H9 (cell line): ENCODE measurements at regions not wholly inside any gene's neighbourhood (a gene's known extent, or its start where the extent isn't known, plus 50 kb on each side); places are given as distances from the start of the nearest gene placed in this dataset.
A peak's percentile ranks its signal among the peaks of the same experiment; 100 is the strongest.

Experiments
- DNase-seq: peaks from one replicate; pipeline ENCODE4 v3.0.0-alpha.2; 2017
- H2AFZ ChIP-seq: one replicate; pipeline ENCODE4 v1.6.1; 2013; ENCODE audit warnings: mild to moderate bottlenecking, low read length, control low read depth, moderate library complexity
- H2AK5ac ChIP-seq: 2 replicates; pipeline ENCODE4 v1.6.1; 2013; ENCODE audit warnings: low read length, control low read depth, mixed read lengths; ENCODE audit not compliant: insufficient read length
- H2BK120ac ChIP-seq: one replicate; pipeline ENCODE4 v1.6.1; 2013; ENCODE audit warnings: low read depth, mild to moderate bottlenecking, low read length, control low read depth, inconsistent platforms; ENCODE audit not compliant: poor library complexity, severe bottlenecking
- H2BK12ac ChIP-seq: 2 replicates; pipeline ENCODE4 v1.6.1; 2013; ENCODE audit warnings: low read length, control low read depth, mixed read lengths, low read depth; ENCODE audit not compliant: insufficient read length
- H2BK15ac ChIP-seq: 2 replicates; pipeline ENCODE4 v1.6.1; 2013; ENCODE audit warnings: low read depth, low read length, control low read depth
- H2BK20ac ChIP-seq: one replicate; pipeline ENCODE4 v1.6.1; 2013; ENCODE audit warnings: low read depth, mild to moderate bottlenecking, low read length, control low read depth, inconsistent platforms; ENCODE audit not compliant: poor library complexity, severe bottlenecking
- H2BK5ac ChIP-seq: 2 replicates; pipeline ENCODE4 v1.6.1; 2013; ENCODE audit warnings: low read length, control low read depth, mixed read lengths; ENCODE audit not compliant: insufficient read length
- H3K14ac ChIP-seq: 2 replicates; pipeline ENCODE4 v1.6.1; 2013; ENCODE audit warnings: low read length, control low read depth; ENCODE audit not compliant: insufficient read depth
- H3K18ac ChIP-seq: 2 replicates; pipeline ENCODE4 v1.6.1; 2013; ENCODE audit warnings: low read depth, mild to moderate bottlenecking, mixed read lengths, low read length, control low read depth; ENCODE audit not compliant: insufficient read length
- H3K23ac ChIP-seq: 2 replicates; pipeline ENCODE4 v1.6.1; 2013; ENCODE audit warnings: low read length, control low read depth, mixed read lengths, low read depth; ENCODE audit not compliant: insufficient read length
- H3K23me2 ChIP-seq: 2 replicates; pipeline ENCODE4 v1.6.1; 2013; ENCODE audit warnings: low read depth, mild to moderate bottlenecking, mixed read lengths, low read length, control low read depth; ENCODE audit not compliant: insufficient read length, poor library complexity, severe bottlenecking
- H3K27ac ChIP-seq: 2 replicates; pipeline ENCODE4 v1.5.1; 2013; ENCODE audit warnings: low read length, control low read depth, mixed read lengths, low read depth; ENCODE audit not compliant: insufficient read length
- H3K27me3 ChIP-seq: 2 replicates; pipeline ENCODE4 v1.6.1; 2013; ENCODE audit warnings: low read length, control low read depth, inconsistent platforms; ENCODE audit not compliant: insufficient read depth
- H3K4ac ChIP-seq: 2 replicates; pipeline ENCODE4 v1.6.1; 2013; ENCODE audit warnings: low read depth, mild to moderate bottlenecking, control low read depth, inconsistent platforms, low read length, moderate library complexity
- H3K4me1 ChIP-seq: 2 replicates; pipeline ENCODE4 v1.6.1; 2013; ENCODE audit warnings: low read length, control low read depth, inconsistent platforms; ENCODE audit not compliant: insufficient read depth
- H3K4me2 ChIP-seq: 2 replicates; pipeline ENCODE4 v1.6.1; 2013; ENCODE audit warnings: low read length, control low read depth, mixed read lengths; ENCODE audit not compliant: insufficient read length, insufficient read depth
- H3K56ac ChIP-seq: 2 replicates; pipeline ENCODE4 v1.6.1; 2013; ENCODE audit warnings: low read depth, mild to moderate bottlenecking, mixed read lengths, low read length, control low read depth; ENCODE audit not compliant: insufficient read length
- H3K79me1 ChIP-seq: 2 replicates; pipeline ENCODE4 v1.6.1; 2013; ENCODE audit warnings: low read depth, mild to moderate bottlenecking, moderate library complexity, low read length, control low read depth, inconsistent platforms; ENCODE audit not compliant: insufficient read depth, poor library complexity, severe bottlenecking
- H3K79me2 ChIP-seq: 2 replicates; pipeline ENCODE4 v1.6.1; 2013; ENCODE audit warnings: low read length, control low read depth, inconsistent platforms; ENCODE audit not compliant: insufficient read depth
- H3K9ac ChIP-seq: 2 replicates; pipeline ENCODE4 v1.6.1; 2013; ENCODE audit warnings: low read length, control low read depth, mixed read lengths; ENCODE audit not compliant: insufficient read length; ENCODE audit errors: extremely low read depth
- H3K9me3 ChIP-seq: one replicate; pipeline ENCODE4 v1.6.1; 2013; ENCODE audit warnings: low read depth, low read length, inconsistent platforms; ENCODE audit not compliant: control insufficient read depth
- H3T11ph ChIP-seq: one replicate; pipeline ENCODE4 v1.6.1; 2013; ENCODE audit warnings: mild to moderate bottlenecking, low read length, control low read depth, inconsistent platforms
- H4K20me1 ChIP-seq: one replicate; pipeline ENCODE4 v1.6.1; 2013; ENCODE audit not compliant: control insufficient read depth, insufficient read length, insufficient read depth
- H4K5ac ChIP-seq: 2 replicates; pipeline ENCODE4 v1.6.1; 2013; ENCODE audit warnings: low read depth, mild to moderate bottlenecking, mixed read lengths, low read length, control low read depth; ENCODE audit not compliant: insufficient read length
- H4K8ac ChIP-seq: replicated peaks from 2 replicates; pipeline ENCODE4 v1.6.1; 2013; ENCODE audit warnings: low read length, control low read depth, mixed read lengths, low read depth; ENCODE audit not compliant: insufficient read length
- H4K91ac ChIP-seq: 2 replicates; pipeline ENCODE4 v1.6.1; 2013; ENCODE audit warnings: low read depth, mild to moderate bottlenecking, moderate library complexity, mixed read lengths, low read length, control low read depth; ENCODE audit not compliant: insufficient read length
- H3K27ac Mint-ChIP-seq, 3 experiments: 2 replicates in 2 of 3; 3 replicates in 1 of 3; pipeline ENCODE4 v1.8.0; 2020 to 2021; ENCODE audit warnings: mixed read lengths in 3 of 3, mild to moderate bottlenecking in 1 of 3, moderate library complexity in 1 of 3
- H3K27me3 Mint-ChIP-seq: 2 replicates; pipeline ENCODE4 v1.8.0; 2021; ENCODE audit warnings: low read depth, mild to moderate bottlenecking, moderate library complexity, mixed read lengths
- H3K36me3 Mint-ChIP-seq, 3 experiments: 2 replicates in 2 of 3; 3 replicates in 1 of 3; pipeline ENCODE4 v1.8.0; 2020 to 2021; ENCODE audit warnings: low read depth in 3 of 3, mixed read lengths in 3 of 3; ENCODE audit not compliant: insufficient read depth in 1 of 3
- H3K4me1 Mint-ChIP-seq, 2 experiments: 2 replicates each; pipeline ENCODE4 v1.8.0; 2020; ENCODE audit warnings: mixed read lengths in 2 of 2
- H3K4me3 Mint-ChIP-seq, 2 experiments: 2 replicates in 1 of 2; 3 replicates in 1 of 2; pipeline ENCODE4 v1.8.0; 2020 to 2021; ENCODE audit warnings: mild to moderate bottlenecking in 2 of 2, mixed read lengths in 2 of 2, moderate library complexity in 1 of 2
- H3K9me3 Mint-ChIP-seq, 2 experiments: 2 replicates in 1 of 2; 3 replicates in 1 of 2; pipeline ENCODE4 v1.8.0; 2020; ENCODE audit warnings: mild to moderate bottlenecking in 2 of 2, mixed read lengths in 2 of 2, moderate library complexity in 1 of 2
- WGBS: extraction: QIAGEN DNeasy Blood & Tissue Kit; methylation state at CpG from one replicate; pipeline ENCODE4 v1.1.7; 2013; ENCODE audit warnings: missing lambda C conversion rate, low lambda C conversion rate, mixed read lengths; ENCODE audit not compliant: insufficient read length; ENCODE audit errors: extremely low coverage; 5-methylcytosine and 5-hydroxymethylcytosine counted together
- TF ChIP-seq, protein P1 (sequence below): fragments of 200-600 bp; sonication (generic); conservative IDR thresholded peaks from 3 replicates; pipeline ENCODE4 v1.8.0; 2021; ENCODE audit warnings: antibody characterized with exemption, mild to moderate bottlenecking

DNA sequence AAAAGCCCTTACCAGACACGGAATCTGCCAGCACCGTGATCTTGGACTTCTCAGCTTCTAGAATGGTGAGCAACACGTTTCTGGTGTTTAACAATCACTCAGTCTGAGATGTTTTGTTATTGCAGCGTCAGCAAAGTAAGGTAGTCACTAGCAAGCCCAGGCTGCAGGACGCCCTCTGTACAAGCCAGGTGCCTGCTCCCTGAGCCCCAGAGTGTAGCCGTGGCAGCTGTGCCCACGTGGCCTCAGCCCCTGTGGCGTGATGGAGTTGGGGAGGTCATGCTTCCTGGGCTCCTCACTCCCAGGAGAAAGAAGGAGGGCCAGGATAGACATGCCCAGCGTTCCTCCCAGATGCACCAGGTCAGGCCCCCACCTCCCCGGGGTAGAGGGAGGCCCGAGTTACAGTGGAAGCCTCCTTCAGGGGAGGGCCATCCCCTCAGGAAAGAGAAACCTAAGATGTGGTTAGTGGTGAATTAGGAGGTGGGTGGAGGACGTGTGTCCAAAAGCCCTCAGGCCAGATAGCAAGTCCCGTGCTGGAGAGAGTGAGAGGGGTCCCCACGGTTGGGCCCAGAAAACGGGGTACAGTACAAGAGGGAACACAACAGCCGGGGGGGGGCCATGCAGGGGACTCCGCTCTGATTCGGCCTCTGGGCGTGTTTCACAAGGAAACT, 169.6 kb upstream of the SOX1 start:
- Histone ChIP-seq H2AK5ac (no peak overlapping the region), H3K9me3 (no peaks in the 10 kb centered on the region), H3K23ac (no peak overlapping the region), H3K4me1 (0 out of 2 replicates have a peak, but pooled peaks cover under 1% of the 10 kb centered on the region), H4K20me1 (no peaks in the 10 kb centered on the region), H2BK5ac (no peak overlapping the region), H3K27ac (no peak overlapping the region), H4K5ac (no peak overlapping the region), H4K8ac (no peak overlapping the region), H4K91ac (no peak overlapping the region), H2AFZ (no peak overlapping the region), H3K27me3 (peaks cover 3% of the 10 kb centered on the region; the same call in 1 of the 2 replicates), H3K9ac (no peak overlapping the region), H3K18ac (no peak overlapping the region), H2BK120ac (no peak overlapping the region), H3T11ph (no peak overlapping the region), H3K56ac (no peak overlapping the region), H3K4me2 (no peak overlapping the region), H3K4ac (no peak overlapping the region), H3K23me2 (peaks cover 13% of the 10 kb centered on the region), H3K79me1 (no peaks in the 10 kb centered on the region), H3K14ac (no peak overlapping the region), H2BK20ac (no peak overlapping the region), H2BK12ac (no peak overlapping the region), H2BK15ac (no peak overlapping the region), H3K79me2 (no peaks in the 10 kb centered on the region)
- TF ChIP-seq, protein P1, sequence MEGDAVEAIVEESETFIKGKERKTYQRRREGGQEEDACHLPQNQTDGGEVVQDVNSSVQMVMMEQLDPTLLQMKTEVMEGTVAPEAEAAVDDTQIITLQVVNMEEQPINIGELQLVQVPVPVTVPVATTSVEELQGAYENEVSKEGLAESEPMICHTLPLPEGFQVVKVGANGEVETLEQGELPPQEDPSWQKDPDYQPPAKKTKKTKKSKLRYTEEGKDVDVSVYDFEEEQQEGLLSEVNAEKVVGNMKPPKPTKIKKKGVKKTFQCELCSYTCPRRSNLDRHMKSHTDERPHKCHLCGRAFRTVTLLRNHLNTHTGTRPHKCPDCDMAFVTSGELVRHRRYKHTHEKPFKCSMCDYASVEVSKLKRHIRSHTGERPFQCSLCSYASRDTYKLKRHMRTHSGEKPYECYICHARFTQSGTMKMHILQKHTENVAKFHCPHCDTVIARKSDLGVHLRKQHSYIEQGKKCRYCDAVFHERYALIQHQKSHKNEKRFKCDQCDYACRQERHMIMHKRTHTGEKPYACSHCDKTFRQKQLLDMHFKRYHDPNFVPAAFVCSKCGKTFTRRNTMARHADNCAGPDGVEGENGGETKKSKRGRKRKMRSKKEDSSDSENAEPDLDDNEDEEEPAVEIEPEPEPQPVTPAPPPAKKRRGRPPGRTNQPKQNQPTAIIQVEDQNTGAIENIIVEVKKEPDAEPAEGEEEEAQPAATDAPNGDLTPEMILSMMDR, result no peak
- H3K4me1 Mint-ChIP-seq, result peaks cover 21 to 25% of the 10 kb centered on the region in 2 experiments
- H3K4me3 Mint-ChIP-seq, result no peak overlapping the region
- peaks cover 57% of the 10 kb centered on the region for H3K27me3 Mint-ChIP-seq
- peak overlapping the region in 1 of 3 experiments; percentile 9; a peak in 1 of 7 replicates for H3K27ac Mint-ChIP-seq
- no CpG with 5 or more reads among the region's 19 CpGs for WGBS
- no peaks in the 10 kb centered on the region; a peak in 1 of 7 replicates for H3K36me3 Mint-ChIP-seq
- H3K9me3 Mint-ChIP-seq, result peaks cover 0 to 2% of the 10 kb centered on the region in 2 experiments; a peak in 1 of 5 replicates
- DNase-seq, result peak; percentile 20
